ENCODE measurements at regions not wholly inside any gene's neighbourhood (a gene's known extent, or its start where the extent isn't known, plus 50 kb on each side); places are given as distances from the start of the nearest gene placed in this dataset.

GRCh38 chr6:4470698-4471210 is 305.4 kb upstream of the CDYL start (continued):
- no peak for TF ChIP-seq ETS1 (IDR thresholded peaks at IDR 0.05)
- TF ChIP-seq ZNF331 (CRISPR knock-in tag; IDR thresholded peaks at IDR 0.05; ENCODE audit: low read depth): no peak
- no peak for TF ChIP-seq NANOG (IDR thresholded peaks at IDR 0.05; ENCODE audit: borderline replicate concordance)

- no peak overlapping the region for H3K4me2 ChIP-seq
- no peaks in the 10 kb centered on the region for H3F3A ChIP-seq (replicated peaks; ENCODE audit: low read depth)
- H3K9me3 Mint-ChIP-seq: peaks cover 20% of the 10 kb centered on the region
- no peaks in the 10 kb centered on the region for H3K4me1 ChIP-seq (ENCODE audit: insufficient read depth)
- TF ChIP-seq EZH2 (IDR thresholded peaks at IDR 0.05; ENCODE audit: low read depth, unreplicated experiment): no peak
- no peak for TF ChIP-seq ZNF462 (CRISPR knock-in tag; IDR thresholded peaks at IDR 0.05)
- peak in 1 of 2 experiments; percentile 35; a peak in 2 of 4 replicates for TF ChIP-seq CTCF (conservative IDR thresholded peaks at IDR 0.05; ENCODE audit: low read depth in 2 of 2)
- no peak for TF ChIP-seq REST (IDR thresholded peaks at IDR 0.05; ENCODE audit: unreplicated experiment)
- no peak for TF ChIP-seq ETS1 (IDR thresholded peaks at IDR 0.05)
- H3K4me3 ChIP-seq: no peak overlapping the region
- no peaks in the 10 kb centered on the region for H3K79me2 ChIP-seq (replicated peaks; ENCODE audit: insufficient read depth)
- H3K4me1 Mint-ChIP-seq: peaks cover 9% of the 10 kb centered on the region
- H3K27me3 Mint-ChIP-seq (ENCODE audit: insufficient read depth, low read depth, poor library complexity): peaks cover 2% of the 10 kb centered on the region
- H4K20me1 ChIP-seq (replicated peaks; ENCODE audit: insufficient read depth): no peaks in the 10 kb centered on the region
- no peaks in the 10 kb centered on the region for H3K27me3 ChIP-seq (ENCODE audit: insufficient read depth)
- H3K27ac Mint-ChIP-seq: no peak overlapping the region
- H2AFZ ChIP-seq: no peak overlapping the region; the same call in 1 of the 2 replicates
- no peak for DNase-seq (ENCODE audit: low spot score)
- peaks cover 18% of the 10 kb centered on the region for H3K36me3 Mint-ChIP-seq (ENCODE audit: low read depth)
- H3K9me2 ChIP-seq (ENCODE audit: insufficient read depth): peaks cover 3% of the 10 kb centered on the region
- no peak overlapping the region for H3K4me3 Mint-ChIP-seq
- H3K27ac ChIP-seq (ENCODE audit: low read depth): no peak overlapping the region
- no peak for ATAC-seq
- peaks cover 5% of the 10 kb centered on the region; the same call in 1 of the 2 replicates for H3K36me3 ChIP-seq (ENCODE audit: insufficient read depth)
Observed at GRCh38 chr6:4466769-4467480, 309.3 kb upstream of the CDYL start.

Data from GM23338 (cell line).